Heart right ventricle (tissue), 16 donors: ENCODE measurements at regions not wholly inside any gene's neighbourhood (a gene's known extent, or its start where the extent isn't known, plus 50 kb on each side); places are given as distances from the start of the nearest gene placed in this dataset.

Source experiments
- ATAC-seq, 8 donors: fragments of 200-7000 bp; cut with Tn5 transposase; one replicate each; pipeline ENCODE4 v1.9.1; 2020; ENCODE audit warnings: mild to moderate bottlenecking in 8 of 8, moderate library complexity in 8 of 8, moderate number of reproducible peaks in 1 of 8
- DNase-seq, 2 donors: peaks; one replicate each; pipeline ENCODE4 v3.0.0-alpha.2; 2020
- H3K27ac ChIP-seq, 10 donors: fragments of 200-600 bp; sonication (generic) in 2 of 10; one replicate each; pipeline versions ENCODE4 v1.5.0 to v1.8.0; 2020 to 2022; ENCODE audit warnings: mild to moderate bottlenecking in 3 of 10
- H3K27me3 ChIP-seq, 7 donors: fragments of 200-600 bp; one replicate each; pipeline ENCODE4 v1.8.0; 2021 to 2022; ENCODE audit warnings: mild to moderate bottlenecking in 2 of 7
- H3K36me3 ChIP-seq, 9 donors: fragments of 200-600 bp; sonication (generic) in 1 of 9; one replicate each; pipeline versions ENCODE4 v1.5.0 to v1.8.0; 2020 to 2022; ENCODE audit warnings: mild to moderate bottlenecking in 2 of 9
- H3K4me1 ChIP-seq, 9 donors: fragments of 200-600 bp; sonication (generic) in 1 of 9; one replicate each; pipeline versions ENCODE4 v1.5.0 to v1.8.0; 2020 to 2022; ENCODE audit warnings: mild to moderate bottlenecking in 4 of 9
- H3K4me3 ChIP-seq, 10 donors: fragments of 200-600 bp; sonication (generic) in 2 of 10; one replicate each; pipeline versions ENCODE4 v1.5.0 to v1.8.0; 2020 to 2022; ENCODE audit warnings: mild to moderate bottlenecking in 7 of 10, moderate library complexity in 2 of 10
- H3K9me3 ChIP-seq, 11 donors: fragments of 200-600 bp in 10 of 11; sonication (generic) in 2 of 11; one replicate each; pipeline versions ENCODE4 v1.5.0 to v1.8.0; 2013 to 2022; ENCODE audit warnings: mild to moderate bottlenecking in 2 of 11, control low read depth in 1 of 11, moderate library complexity in 1 of 11
- WGBS, 2 donors: extraction: QIAGEN DNeasy Blood & Tissue Kit; methylation state at CpG; one replicate each; pipeline ENCODE4 v1.1.7; 2013; ENCODE audit warnings: inconsistent platforms in 1 of 2; 5-methylcytosine and 5-hydroxymethylcytosine counted together
- intact Hi-C, 10 donors: fragments of 100-400 bp; cut with DNase I; formaldehyde crosslinking; loops; one replicate each; pipeline versions ENCODE4 v1.11.1 to v1.14.2; 2022
- TF ChIP-seq, protein P1 (sequence below), 9 donors: fragments of 200-600 bp; sonication (generic) in 2 of 9; IDR thresholded peaks; one replicate each; pipeline versions ENCODE4 v1.5.0 to v1.8.0; 2021 to 2022; ENCODE audit warnings: antibody characterized with exemption in 9 of 9, mild to moderate bottlenecking in 5 of 9, moderate library complexity in 1 of 9
- donor health status: Arrhythmogenic right ventricular cardiomyopathy.
- donor health status: ischemic (EF 13 %, LVEDD 7.1; RV severe dilation, severe dysfunction).
- donor health status: healthy with polysubstance abuse.
- donor health status: DM: no; HTN: yes; CAD: no.
- donor health status: DM: no; HTN: no; CAD: no.
- donor health status: ischemic (EF 25% LVEDD 6.9; RV normal size, moderate dysfunction).
- donor health status: ischemic (EF 25% LVEDD 5.7; RV mildly dilated, moderate dysfunction).
- donor health status: healthy.
- donor health status: DM: yes; HTN: yes; CAD: no.
- donor health status: Ischemic cardiomyopathy.
- donor health status: ischemic (EF 35%, LVEDD 5.7; RV mildly dilated, moderate dysfunction).
- donor health status: nonischemic (EF 11% LVEDD 7.7; RV severe dilation, severe dysfunction).
- donor health status: DM: yes; HTN: yes; CAD: no.
- donor health status: PGD.
- donor health status: ischemic (EF 29% LVEDD 5.4; RV normal size, mild dysfunction).
- donor health status: nonischemic (EF 23%, LVEDD 6.1; RV moderate dilation, normal function).

DNA sequence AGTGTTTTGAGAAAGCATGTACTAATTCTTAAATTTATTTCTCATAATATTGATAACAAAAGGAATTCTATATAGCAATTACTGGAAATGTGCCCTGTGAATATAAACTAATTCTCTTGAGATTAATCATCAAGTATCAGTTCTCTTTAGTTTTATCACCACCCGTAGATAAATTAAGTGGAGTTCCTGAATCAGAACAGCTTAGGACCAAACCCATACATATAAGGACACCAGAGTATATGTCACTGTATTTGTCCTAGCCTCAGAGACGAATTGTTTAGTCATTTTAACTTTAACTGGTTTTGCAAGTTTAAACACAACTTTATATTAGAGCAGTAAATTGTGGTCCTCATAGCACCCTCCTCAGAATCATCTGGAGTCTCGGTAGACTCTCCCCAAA lies 572.0 kb downstream of the UTRN start:
- no peak overlapping the region for H3K4me3 ChIP-seq
- H3K27ac ChIP-seq: no peak overlapping the region
- ATAC-seq: no peak
- H3K36me3 ChIP-seq: peaks cover 0 to 22% (median 7%) of the 10 kb centered on the region in 9 donors
- H3K4me1 ChIP-seq: peaks cover 0 to 9% (median 0%) of the 10 kb centered on the region in 9 donors
- intact Hi-C loops: no loop called here
- TF ChIP-seq, protein P1, sequence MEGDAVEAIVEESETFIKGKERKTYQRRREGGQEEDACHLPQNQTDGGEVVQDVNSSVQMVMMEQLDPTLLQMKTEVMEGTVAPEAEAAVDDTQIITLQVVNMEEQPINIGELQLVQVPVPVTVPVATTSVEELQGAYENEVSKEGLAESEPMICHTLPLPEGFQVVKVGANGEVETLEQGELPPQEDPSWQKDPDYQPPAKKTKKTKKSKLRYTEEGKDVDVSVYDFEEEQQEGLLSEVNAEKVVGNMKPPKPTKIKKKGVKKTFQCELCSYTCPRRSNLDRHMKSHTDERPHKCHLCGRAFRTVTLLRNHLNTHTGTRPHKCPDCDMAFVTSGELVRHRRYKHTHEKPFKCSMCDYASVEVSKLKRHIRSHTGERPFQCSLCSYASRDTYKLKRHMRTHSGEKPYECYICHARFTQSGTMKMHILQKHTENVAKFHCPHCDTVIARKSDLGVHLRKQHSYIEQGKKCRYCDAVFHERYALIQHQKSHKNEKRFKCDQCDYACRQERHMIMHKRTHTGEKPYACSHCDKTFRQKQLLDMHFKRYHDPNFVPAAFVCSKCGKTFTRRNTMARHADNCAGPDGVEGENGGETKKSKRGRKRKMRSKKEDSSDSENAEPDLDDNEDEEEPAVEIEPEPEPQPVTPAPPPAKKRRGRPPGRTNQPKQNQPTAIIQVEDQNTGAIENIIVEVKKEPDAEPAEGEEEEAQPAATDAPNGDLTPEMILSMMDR (IDR thresholded peaks at IDR 0.05): no peak
- 78 to 79% methylated on average over 3 of the region's 3 CpGs for WGBS, 2 donors
- no peak for DNase-seq
- H3K27me3 ChIP-seq: no peaks in the 10 kb centered on the region
- H3K9me3 ChIP-seq: no peaks in the 10 kb centered on the region

DNA sequence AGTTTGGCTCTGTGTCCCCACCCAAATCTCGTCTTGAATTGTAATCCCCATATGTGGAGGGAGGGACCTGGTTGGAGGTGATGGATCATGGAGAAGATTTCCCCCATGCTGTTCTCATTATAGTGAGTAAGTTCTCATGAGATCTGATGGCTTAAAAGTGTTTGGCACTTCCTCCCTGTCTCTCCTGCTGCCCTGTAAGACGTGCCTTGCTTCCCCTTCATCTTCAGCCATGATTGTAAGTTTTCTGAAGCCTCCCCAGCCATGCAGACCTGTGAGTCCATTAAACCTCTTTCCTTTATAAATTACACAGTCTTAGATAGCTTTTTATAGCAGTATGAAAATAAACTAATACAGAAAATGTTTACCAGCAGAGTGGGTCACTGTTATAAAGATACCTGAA lies 577.6 kb downstream of the UTRN start:
- intact Hi-C loops: no loop called here
- peaks cover 0 to 2% (median 0%) of the 10 kb centered on the region in 9 donors for H3K4me1 ChIP-seq
- WGBS, 2 donors: 78 to 89% methylated on average over 2 of the region's 2 CpGs

DNA sequence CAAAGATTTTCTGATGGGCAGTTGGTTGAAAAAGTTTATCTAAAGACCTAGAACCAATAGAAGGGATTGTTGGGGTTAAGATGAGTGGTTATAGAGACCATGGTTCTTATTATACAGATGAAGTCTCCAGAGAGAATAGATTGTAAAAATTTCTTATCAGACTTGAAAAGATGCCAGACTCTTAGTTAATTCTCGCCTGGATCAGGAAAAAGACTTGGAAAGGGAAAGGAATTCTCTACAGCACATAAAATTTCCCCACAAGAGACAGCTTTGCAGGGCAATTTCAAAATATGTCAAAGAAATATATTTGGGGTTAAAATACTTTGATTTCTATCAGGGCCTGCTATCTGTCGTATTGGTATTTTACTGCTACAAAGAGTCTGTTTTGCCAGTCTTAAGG lies 582.6 kb downstream of the UTRN start:
- Histone ChIP-seq H3K4me1 (peaks cover 0 to 7% (median 0%) of the 10 kb centered on the region in 9 donors), H3K27me3 (no peaks in the 10 kb centered on the region), H3K36me3 (no peaks in the 10 kb centered on the region), H3K4me3 (no peak overlapping the region), H3K27ac (no peak overlapping the region), H3K9me3 (peaks cover 0 to 7% (median 0%) of the 10 kb centered on the region in 11 donors)
- WGBS, 2 donors: 43 to 50% methylated on average over 2 of the region's 2 CpGs
- TF ChIP-seq, protein P1 (IDR thresholded peaks at IDR 0.05): no peak
- DNase-seq (no peak), ATAC-seq (no peak)
- intact Hi-C loops: no loop called here

More for the DNA sequence above, 577.6 kb downstream of the UTRN start:
- no peaks in the 10 kb centered on the region for H3K27me3 ChIP-seq
- H3K27ac ChIP-seq: no peak overlapping the region
- TF ChIP-seq, protein P1 (IDR thresholded peaks at IDR 0.05): no peak
- no peak overlapping the region for H3K4me3 ChIP-seq
- H3K9me3 ChIP-seq: peaks cover 0 to 7% (median 0%) of the 10 kb centered on the region in 11 donors
- no peaks in the 10 kb centered on the region for H3K36me3 ChIP-seq
- ATAC-seq (no peak), DNase-seq (no peak)

DNA sequence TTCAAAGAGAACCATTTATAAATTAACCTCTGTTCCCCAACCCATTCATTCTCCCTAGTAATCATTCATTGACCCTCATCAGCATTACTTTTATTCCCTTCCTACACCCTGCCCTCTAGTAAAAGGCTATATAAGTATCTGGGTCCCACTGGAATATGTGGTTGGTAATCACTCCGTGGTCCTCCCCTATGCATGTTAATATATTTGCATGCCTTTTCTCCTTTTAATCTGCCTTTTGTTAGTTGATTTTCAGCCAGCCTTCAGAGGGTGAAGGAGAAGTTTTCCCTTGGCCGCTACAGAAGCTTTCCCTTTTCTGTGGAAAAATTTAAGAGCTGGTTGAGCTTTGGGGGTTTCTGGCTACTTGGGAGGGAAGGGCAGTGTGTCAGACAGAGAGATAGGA lies 585.6 kb downstream of the UTRN start:
- Histone ChIP-seq H3K27ac (no peak overlapping the region), H3K36me3 (no peaks in the 10 kb centered on the region), H3K27me3 (no peaks in the 10 kb centered on the region), H3K9me3 (peaks cover 0 to 6% (median 0%) of the 10 kb centered on the region in 11 donors), H3K4me3 (no peak overlapping the region), H3K4me1 (peaks cover 0 to 7% (median 0%) of the 10 kb centered on the region in 9 donors)
- DNase-seq (no peak), ATAC-seq (no peak)
- TF ChIP-seq, protein P1 (IDR thresholded peaks at IDR 0.05): no peak
- intact Hi-C loops: no loop called here
- 58% methylated on average over 2 of the region's 2 CpGs for WGBS, 2 donors
